Kidney glomerular epithelial cell (primary cell): ENCODE measurements at regions not wholly inside any gene's neighbourhood (a gene's known extent, or its start where the extent isn't known, plus 50 kb on each side); places are given as distances from the start of the nearest gene placed in this dataset.
"Not testable (repeated sequence)": the region's sequence is repeated elsewhere in the genome, so short reads cannot be mapped to it uniquely, and the experiment has no call there.

Experiments
- DNase-seq: peaks from one replicate; lab custom pipeline; 2025; lab: John Stamatoyannopoulos, UW

GRCh38 chr6:126204598-126204997 lies 135.3 kb upstream of the CENPW start:
- no peak for DNase-seq

GRCh38 chr6:126206504-126207246 lies 133.2 kb upstream of the CENPW start:
- DNase-seq = no peak

- DNase-seq = peak; percentile 5
Measured at GRCh38 chr6:126210398-126211075, 129.4 kb upstream of the CENPW start.

- no peak for DNase-seq
Measured at GRCh38 chr6:126217497-126217896, 122.4 kb upstream of the CENPW start.

GRCh38 chr6:126220901-126221300 lies 119.0 kb upstream of the CENPW start:
- not testable (repeated sequence) for DNase-seq

- DNase-seq = peak; percentile 70
Measured at GRCh38 chr6:126227833-126228702, 111.8 kb upstream of the CENPW start.

- DNase-seq = no peak
Measured at GRCh38 chr6:126232671-126233070, 107.2 kb upstream of the CENPW start.

- DNase-seq = peak; percentile 43
Measured at GRCh38 chr6:126233192-126233591, 106.7 kb upstream of the CENPW start.

- no peak for DNase-seq
Measured at GRCh38 chr6:126235363-126235762, 104.6 kb upstream of the CENPW start.

- no peak for DNase-seq
Measured at GRCh38 chr6:126245077-126245476, 94.8 kb upstream of the CENPW start.

GRCh38 chr6:126252154-126252553 lies 87.8 kb upstream of the CENPW start:
- DNase-seq = no peak

- no peak for DNase-seq
Measured at GRCh38 chr6:126253431-126253830, 86.5 kb upstream of the CENPW start.

GRCh38 chr6:126258150-126258549 lies 81.8 kb upstream of the CENPW start:
- no peak for DNase-seq

GRCh38 chr6:126261792-126262421 lies 78.0 kb upstream of the CENPW start:
- DNase-seq = no peak

- DNase-seq = no peak
Measured at GRCh38 chr6:126264265-126264664, 75.7 kb upstream of the CENPW start.

- DNase-seq = no peak
Measured at GRCh38 chr6:126266664-126267063, 73.3 kb upstream of the CENPW start.

GRCh38 chr6:126267626-126268025 lies 72.3 kb upstream of the CENPW start:
- DNase-seq = no peak

GRCh38 chr6:126268092-126268491 lies 71.8 kb upstream of the CENPW start:
- no peak for DNase-seq

- no peak for DNase-seq
Measured at GRCh38 chr6:126280287-126280686, 59.6 kb upstream of the CENPW start.

- DNase-seq = no peak
Measured at GRCh38 chr6:126285871-126286365, 54.0 kb upstream of the CENPW start.
